IPS-18a (cell line): ENCODE measurements at regions not wholly inside any gene's neighbourhood (a gene's known extent, or its start where the extent isn't known, plus 50 kb on each side); places are given as distances from the start of the nearest gene placed in this dataset.

Experiments
- H3K27ac ChIP-seq: one replicate; pipeline ENCODE4 v1.5.1; 2013; ENCODE audit warnings: low read length
- H3K27me3 ChIP-seq: one replicate; pipeline ENCODE4 v1.6.1; 2013; ENCODE audit warnings: mild to moderate bottlenecking, low read length; ENCODE audit not compliant: control insufficient read depth, insufficient read depth
- H3K36me3 ChIP-seq: one replicate; pipeline ENCODE4 v1.6.1; 2013; ENCODE audit warnings: low read depth, low read length; ENCODE audit not compliant: control insufficient read depth
- H3K4me1 ChIP-seq: one replicate; pipeline ENCODE4 v1.6.1; 2013; ENCODE audit warnings: low read depth, low read length; ENCODE audit not compliant: control insufficient read depth
- H3K4me3 ChIP-seq: one replicate; pipeline ENCODE4 v1.5.1; 2013; ENCODE audit warnings: low read length
- H3K9ac ChIP-seq: one replicate; pipeline ENCODE4 v1.6.1; 2013; ENCODE audit warnings: mild to moderate bottlenecking, low read length, moderate library complexity
- H3K9me3 ChIP-seq: one replicate; pipeline ENCODE4 v1.6.1; 2013; ENCODE audit warnings: low read depth, low read length; ENCODE audit not compliant: control insufficient read depth

DNA sequence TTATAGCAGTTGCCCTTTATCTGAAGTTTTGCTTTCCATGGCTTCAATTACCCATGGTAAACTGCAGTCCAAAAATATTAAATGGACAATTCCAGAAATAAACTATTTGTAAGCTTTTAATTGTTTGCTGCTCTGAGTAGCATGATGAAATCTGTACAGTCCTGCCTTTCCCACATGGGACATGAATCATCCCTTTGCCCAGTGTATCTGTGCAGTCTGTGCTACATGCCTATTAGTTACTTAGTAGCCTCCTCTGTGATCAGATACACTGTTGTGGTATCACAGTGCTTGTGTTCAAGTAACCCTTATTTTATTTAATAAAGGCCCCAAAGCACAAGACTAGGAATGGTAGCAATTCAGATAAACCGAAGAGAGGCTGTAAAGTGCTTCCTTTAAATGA, 810.6 kb upstream of the PIK3C3 start:
- Histone ChIP-seq H3K36me3 (no peaks in the 10 kb centered on the region), H3K27me3 (no peaks in the 10 kb centered on the region), H3K9ac (no peak overlapping the region), H3K27ac (no peak overlapping the region), H3K4me1 (no peaks in the 10 kb centered on the region), H3K4me3 (no peak overlapping the region), H3K9me3 (no peaks in the 10 kb centered on the region)

DNA sequence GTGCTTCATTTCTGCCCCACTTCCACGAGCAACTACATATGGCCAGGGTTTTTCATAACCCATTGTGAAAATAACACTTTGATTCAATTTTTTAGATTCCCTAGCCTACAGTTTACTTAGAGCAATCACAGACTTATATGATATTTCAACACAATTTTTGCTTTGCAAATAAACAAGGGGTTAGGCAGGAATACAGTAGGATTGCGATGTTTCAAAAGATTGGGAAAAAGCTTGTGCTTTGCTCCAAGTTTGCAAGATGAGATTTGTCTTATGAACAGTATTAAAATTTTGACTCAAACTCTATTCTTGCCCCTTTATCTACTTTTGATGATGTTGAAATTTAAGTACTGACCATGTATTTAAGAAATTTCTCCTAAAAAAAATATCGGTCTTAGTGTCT, 814.5 kb upstream of the PIK3C3 start:
- Histone ChIP-seq H3K27ac (no peak overlapping the region), H3K9ac (no peak overlapping the region), H3K36me3 (no peaks in the 10 kb centered on the region), H3K4me3 (no peak overlapping the region), H3K4me1 (no peaks in the 10 kb centered on the region), H3K9me3 (no peaks in the 10 kb centered on the region), H3K27me3 (no peaks in the 10 kb centered on the region)

DNA sequence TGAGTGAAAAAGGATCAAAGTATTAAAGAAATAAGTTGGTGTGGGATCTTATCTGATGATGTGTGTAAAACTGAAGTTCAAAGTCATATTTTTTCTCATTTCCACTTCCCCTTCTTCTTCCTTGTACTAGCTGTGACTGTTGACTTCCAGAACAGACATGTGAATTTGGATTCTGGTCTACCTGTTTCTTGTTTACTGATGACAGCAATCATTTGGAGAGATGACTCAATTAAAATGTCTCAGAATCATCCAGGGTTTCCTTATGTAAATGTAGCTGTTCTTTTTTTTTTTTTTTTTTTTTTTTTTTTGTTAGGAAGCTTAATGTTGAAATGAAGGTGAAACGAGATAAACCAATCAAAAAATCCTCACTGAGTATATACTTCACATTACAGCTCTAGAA, 819.9 kb upstream of the PIK3C3 start:
- Histone ChIP-seq H3K27me3 (no peaks in the 10 kb centered on the region), H3K9me3 (no peaks in the 10 kb centered on the region), H3K27ac (no peak overlapping the region), H3K4me1 (no peaks in the 10 kb centered on the region), H3K4me3 (no peak overlapping the region), H3K9ac (no peak overlapping the region), H3K36me3 (no peaks in the 10 kb centered on the region)

DNA sequence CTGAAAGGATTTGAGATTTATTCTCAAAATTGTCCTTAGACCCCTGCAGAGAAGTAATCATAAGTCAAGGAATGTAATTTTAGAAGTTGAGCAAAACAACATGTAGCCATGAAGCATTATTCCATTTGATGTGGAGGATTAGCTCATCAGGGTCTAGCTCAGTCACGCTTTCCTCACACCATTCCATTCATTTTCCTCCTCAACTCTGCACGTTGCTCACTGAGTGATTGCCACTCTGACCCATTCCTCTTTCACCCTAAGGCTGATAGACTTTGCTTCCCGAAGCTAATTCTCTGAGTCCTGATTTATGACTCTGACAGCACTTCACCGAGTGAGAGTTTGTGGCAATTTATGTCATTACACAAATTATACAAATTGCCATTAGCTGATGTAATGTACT, 820.6 kb upstream of the PIK3C3 start:
- H3K27me3 ChIP-seq, result no peaks in the 10 kb centered on the region
- H3K9me3 ChIP-seq, result no peaks in the 10 kb centered on the region
- H3K4me1 ChIP-seq, result no peaks in the 10 kb centered on the region
- H3K4me3 ChIP-seq, result no peak overlapping the region
- H3K36me3 ChIP-seq, result no peaks in the 10 kb centered on the region
- no peak overlapping the region for H3K27ac ChIP-seq
- H3K9ac ChIP-seq, result no peak overlapping the region

DNA sequence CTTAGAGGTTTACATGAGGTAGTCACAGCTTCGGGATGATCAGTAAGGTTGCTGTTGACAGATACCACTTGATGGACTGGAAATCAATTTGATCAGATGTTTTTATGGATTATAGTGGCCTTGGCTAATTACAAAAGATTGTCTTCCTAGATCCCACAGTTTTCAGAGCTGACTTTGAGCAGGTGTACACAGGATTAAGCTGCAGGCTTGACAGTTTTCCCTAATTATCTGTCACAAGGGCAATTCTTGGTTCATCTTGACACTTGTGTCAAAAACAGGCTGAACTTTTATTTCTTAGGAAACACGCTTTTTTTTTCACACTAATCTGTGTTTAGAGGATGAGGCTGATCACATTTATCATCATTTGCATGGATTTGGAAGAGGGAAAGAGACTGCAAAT, 824.0 kb upstream of the PIK3C3 start:
- Histone ChIP-seq H3K27ac (no peak overlapping the region), H3K27me3 (no peaks in the 10 kb centered on the region), H3K9ac (no peak overlapping the region), H3K4me1 (no peaks in the 10 kb centered on the region), H3K4me3 (no peak overlapping the region), H3K36me3 (no peaks in the 10 kb centered on the region), H3K9me3 (no peaks in the 10 kb centered on the region)

DNA sequence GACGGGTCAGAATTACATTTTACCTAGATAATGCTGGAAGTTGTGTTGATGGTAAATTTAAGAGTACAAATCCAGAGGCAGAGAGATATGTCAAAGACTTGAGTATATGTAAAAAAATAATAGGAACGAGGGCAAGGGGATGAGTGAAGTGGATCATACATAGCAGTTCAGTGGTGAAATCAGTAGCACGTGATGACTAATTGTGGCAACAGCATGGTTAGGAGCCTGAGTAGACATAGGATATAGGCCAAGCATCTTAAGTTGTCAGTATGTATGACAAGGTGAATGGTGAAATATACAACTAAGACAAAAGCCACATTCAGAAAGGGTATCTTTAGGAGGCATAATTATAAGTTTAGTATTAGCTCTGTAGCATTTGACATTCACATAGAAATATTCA, 826.5 kb upstream of the PIK3C3 start:
- H3K9me3 ChIP-seq, result no peaks in the 10 kb centered on the region
- H3K4me1 ChIP-seq, result no peaks in the 10 kb centered on the region
- no peaks in the 10 kb centered on the region for H3K36me3 ChIP-seq
- H3K9ac ChIP-seq, result no peak overlapping the region
- H3K27ac ChIP-seq, result no peak overlapping the region
- H3K4me3 ChIP-seq, result no peak overlapping the region
- H3K27me3 ChIP-seq, result no peaks in the 10 kb centered on the region

DNA sequence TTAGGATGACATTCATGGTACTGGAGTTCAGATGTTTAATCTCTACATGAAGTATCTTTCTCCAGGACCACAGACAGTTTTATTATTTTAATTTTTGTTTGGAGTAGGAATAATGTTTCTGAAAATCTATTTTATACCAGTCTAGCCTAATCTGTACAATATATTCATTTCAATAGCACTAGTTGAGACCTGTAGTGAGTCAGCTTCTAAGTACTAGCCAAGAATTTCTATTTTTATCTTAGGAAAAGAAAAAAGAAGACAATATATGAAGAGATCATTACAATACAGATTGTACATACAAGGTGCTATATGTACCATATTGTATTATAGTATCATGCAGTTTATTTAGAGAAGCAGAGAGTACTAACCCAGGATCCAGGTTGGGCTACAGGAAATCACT, 826.9 kb upstream of the PIK3C3 start:
- Histone ChIP-seq H3K4me1 (no peaks in the 10 kb centered on the region), H3K27me3 (no peaks in the 10 kb centered on the region), H3K9ac (no peak overlapping the region), H3K9me3 (no peaks in the 10 kb centered on the region), H3K4me3 (no peak overlapping the region), H3K27ac (no peak overlapping the region), H3K36me3 (no peaks in the 10 kb centered on the region)

DNA sequence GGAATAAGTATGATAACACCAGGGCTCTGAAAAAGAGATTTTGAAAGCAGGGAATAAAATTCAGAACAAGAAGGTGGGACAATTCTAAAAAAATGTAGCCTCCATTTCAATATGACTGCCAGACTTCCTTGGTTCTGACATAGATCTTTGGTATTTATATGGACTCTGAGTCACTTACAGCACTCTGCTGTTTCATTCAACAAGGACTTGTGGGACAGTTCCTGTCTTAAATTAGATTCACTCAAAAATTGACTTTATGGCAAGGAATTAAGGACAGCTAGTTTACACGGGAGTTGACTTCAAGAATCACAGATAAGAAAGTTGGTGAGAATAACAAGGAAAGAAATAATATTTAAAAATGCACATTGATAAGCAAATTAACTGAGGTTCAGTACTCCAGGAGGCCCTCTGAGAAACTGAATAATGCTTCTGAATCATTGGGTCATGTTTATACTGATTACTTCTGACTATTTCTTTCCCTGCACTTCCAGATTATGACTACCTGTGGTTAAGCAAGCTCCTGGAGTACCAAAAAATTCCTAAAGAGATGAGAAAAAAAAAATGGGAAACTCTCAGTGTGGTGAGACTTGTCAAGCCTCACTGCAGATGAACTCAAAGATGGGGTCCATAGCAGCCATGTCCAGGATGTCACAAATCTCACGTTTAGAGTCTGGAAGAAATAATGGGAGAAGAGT, 828.3 kb upstream of the PIK3C3 start:
- no peak overlapping the region for H3K4me3 ChIP-seq
- no peak overlapping the region for H3K9ac ChIP-seq
- no peaks in the 10 kb centered on the region for H3K9me3 ChIP-seq
- H3K27ac ChIP-seq, result no peak overlapping the region
- no peaks in the 10 kb centered on the region for H3K4me1 ChIP-seq
- no peaks in the 10 kb centered on the region for H3K36me3 ChIP-seq
- H3K27me3 ChIP-seq, result no peaks in the 10 kb centered on the region

DNA sequence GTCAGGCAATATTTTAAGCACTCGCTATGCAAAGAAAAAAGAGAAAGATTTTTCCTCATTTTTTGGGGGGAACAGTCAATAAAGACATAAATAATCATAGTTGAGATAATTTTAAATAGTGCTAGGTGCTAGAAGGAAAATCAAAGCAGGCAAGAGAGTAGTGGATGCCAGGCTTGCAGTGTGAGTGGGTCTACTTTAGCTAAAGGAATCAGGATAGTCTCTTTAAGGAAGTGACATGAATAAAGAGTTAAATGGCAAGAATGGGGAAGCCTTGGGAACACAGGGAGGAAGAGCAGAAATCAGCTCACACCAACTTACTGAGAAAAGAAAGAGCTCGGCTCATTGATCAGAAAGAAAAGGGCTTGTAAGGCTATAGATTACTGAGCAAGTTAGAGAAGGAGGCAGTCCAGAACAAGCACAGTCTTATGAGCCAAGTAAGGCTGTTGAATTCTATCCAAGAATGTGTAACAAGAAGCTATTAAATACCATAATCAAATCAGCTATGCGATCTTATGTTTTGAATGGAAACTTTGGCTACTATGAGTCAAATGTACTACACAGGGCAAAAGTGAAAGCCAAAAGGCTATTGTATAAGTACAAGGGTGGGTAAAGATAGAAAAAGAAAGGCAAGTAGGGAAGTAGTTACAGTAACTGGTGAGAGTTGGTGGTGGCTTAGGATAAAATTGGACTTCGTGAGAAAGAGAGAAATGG, 833.8 kb upstream of the PIK3C3 start:
- no peak overlapping the region for H3K9ac ChIP-seq
- no peak overlapping the region for H3K4me3 ChIP-seq
- H3K36me3 ChIP-seq, result no peaks in the 10 kb centered on the region
- no peak overlapping the region for H3K27ac ChIP-seq
- H3K9me3 ChIP-seq, result no peaks in the 10 kb centered on the region
- H3K4me1 ChIP-seq, result no peaks in the 10 kb centered on the region
- no peaks in the 10 kb centered on the region for H3K27me3 ChIP-seq

DNA sequence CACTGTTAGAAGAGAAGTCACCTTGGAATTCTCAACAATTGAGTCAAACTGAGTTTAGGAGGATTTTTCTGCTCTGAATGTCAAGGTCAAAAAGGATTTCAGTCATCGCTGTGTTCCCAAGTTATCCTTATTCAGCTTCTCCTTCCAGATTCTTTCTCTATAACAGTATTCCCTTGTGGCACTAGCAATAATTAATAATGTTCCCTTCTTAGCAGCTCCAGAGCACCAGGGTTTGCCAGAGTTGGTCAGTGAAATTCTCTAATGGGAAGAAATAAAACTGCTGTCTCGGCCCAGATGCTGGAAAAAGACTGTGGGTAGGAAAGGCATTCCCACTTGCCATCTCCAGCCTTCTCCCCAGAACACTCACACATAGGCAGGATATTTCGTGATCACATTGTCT, 836.0 kb upstream of the PIK3C3 start:
- Histone ChIP-seq H3K4me1 (no peaks in the 10 kb centered on the region), H3K4me3 (no peak overlapping the region), H3K9ac (no peak overlapping the region), H3K9me3 (no peaks in the 10 kb centered on the region), H3K27me3 (no peaks in the 10 kb centered on the region), H3K27ac (no peak overlapping the region), H3K36me3 (no peaks in the 10 kb centered on the region)

DNA sequence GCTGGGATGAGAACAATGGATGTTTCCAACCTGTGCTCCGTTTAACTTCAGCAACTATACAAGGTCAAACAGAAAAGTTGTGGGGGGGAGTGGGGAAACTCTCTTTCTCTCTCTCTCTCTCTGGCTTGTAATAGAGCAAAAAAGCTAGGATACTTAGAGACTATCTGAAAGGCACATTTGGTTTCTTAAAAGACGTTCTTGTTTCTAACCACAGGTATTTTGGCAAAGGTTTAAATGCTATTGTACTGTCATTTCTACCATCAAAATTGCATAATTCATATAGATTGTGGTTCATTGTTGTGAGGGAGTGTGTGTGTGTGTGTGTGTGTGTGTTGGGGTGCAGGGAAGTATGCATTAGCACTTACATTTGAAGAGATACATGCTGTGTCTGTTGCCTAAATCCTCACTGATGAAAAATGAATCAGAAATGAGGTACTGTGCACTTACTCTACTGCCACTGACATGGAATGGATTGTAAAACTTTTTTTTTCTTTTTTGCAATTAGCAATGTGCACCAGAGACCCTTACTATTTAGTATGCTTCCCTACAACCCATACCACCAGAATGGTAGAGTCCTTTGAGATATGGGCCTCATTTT, 841.0 kb upstream of the PIK3C3 start:
- no peaks in the 10 kb centered on the region for H3K36me3 ChIP-seq
- H3K9me3 ChIP-seq, result no peaks in the 10 kb centered on the region
- H3K4me1 ChIP-seq, result no peaks in the 10 kb centered on the region

DNA sequence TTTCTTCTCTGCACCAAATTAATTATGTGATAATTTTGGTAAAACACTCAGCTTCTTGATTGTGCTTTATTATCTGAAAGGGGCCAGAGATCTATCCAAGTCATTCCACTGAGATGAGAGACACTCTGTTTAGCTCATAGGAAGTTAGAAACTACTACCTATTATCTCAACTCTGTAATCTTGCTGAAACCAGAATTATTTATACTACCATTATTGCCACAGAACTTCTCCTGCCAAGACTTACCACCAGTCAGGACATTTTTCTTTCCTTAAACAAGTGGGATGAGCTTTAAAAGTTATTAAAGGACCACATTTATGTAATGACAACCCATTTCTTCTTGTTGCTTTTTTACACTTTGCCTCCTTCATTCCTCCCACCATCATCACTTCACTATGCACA, 855.6 kb upstream of the PIK3C3 start:
- H3K4me1 ChIP-seq, result no peaks in the 10 kb centered on the region
- H3K27me3 ChIP-seq, result no peaks in the 10 kb centered on the region
- no peak overlapping the region for H3K4me3 ChIP-seq
- H3K36me3 ChIP-seq, result no peaks in the 10 kb centered on the region
- no peak overlapping the region for H3K27ac ChIP-seq
- H3K9ac ChIP-seq, result no peak overlapping the region
- H3K9me3 ChIP-seq, result no peaks in the 10 kb centered on the region

More for the DNA sequence above, 841.0 kb upstream of the PIK3C3 start:
- H3K27ac ChIP-seq, result no peak overlapping the region
- H3K27me3 ChIP-seq, result no peaks in the 10 kb centered on the region
- H3K4me3 ChIP-seq, result no peak overlapping the region
- H3K9ac ChIP-seq, result no peak overlapping the region
